A673 (cell line): ENCODE measurements at regions not wholly inside any gene's neighbourhood (a gene's known extent, or its start where the extent isn't known, plus 50 kb on each side); places are given as distances from the start of the nearest gene placed in this dataset.

ENCODE experiments used
- EZH2 ChIP-seq: fragments of 200-600 bp; sonication (generic); IDR thresholded peaks from 2 replicates; pipeline ENCODE4 v1.6.1; 2017; ENCODE audit warnings: borderline replicate concordance, low read depth, mild to moderate bottlenecking, mixed read lengths, antibody characterized with exemption, low read length; ENCODE audit not compliant: poor library complexity, severe bottlenecking
- TF ChIP-seq, protein P1 (sequence below): fragments of 300-800, 200-600 bp; sonication (generic); conservative IDR thresholded peaks from 2 replicates; pipeline ENCODE4 v1.5.1; 2017; ENCODE audit warnings: low read depth, mild to moderate bottlenecking, antibody characterized with exemption, low read length, moderate library complexity, mixed read lengths

DNA sequence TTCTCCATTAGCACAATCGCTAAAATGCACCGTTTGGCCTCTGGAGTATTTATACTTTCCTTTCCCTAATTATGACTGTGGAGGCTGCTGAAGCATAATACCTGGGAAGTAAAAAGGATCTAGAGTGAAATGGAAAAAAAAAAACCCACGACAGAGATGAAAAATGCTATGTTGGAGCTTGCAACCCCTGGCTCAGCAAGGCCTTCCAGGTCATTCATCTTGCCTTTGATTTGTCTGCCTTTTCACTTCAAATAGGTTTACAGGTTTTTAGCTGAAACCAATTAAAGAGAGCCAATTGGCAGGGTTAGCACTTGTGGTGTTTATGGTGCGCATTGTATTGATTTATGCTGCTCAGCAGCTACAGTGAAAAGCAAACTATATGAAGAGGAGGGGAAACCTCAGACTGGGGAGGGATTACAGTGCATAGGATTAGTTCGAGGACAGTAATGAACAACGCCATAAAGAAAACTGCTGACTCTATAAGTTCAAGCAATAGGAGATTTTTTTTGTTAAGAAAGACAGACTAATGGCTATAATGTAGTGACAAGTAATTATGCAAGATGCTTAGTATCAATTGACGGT is 347.9 kb downstream of the MEIS1 start:
- TF ChIP-seq, protein P1, sequence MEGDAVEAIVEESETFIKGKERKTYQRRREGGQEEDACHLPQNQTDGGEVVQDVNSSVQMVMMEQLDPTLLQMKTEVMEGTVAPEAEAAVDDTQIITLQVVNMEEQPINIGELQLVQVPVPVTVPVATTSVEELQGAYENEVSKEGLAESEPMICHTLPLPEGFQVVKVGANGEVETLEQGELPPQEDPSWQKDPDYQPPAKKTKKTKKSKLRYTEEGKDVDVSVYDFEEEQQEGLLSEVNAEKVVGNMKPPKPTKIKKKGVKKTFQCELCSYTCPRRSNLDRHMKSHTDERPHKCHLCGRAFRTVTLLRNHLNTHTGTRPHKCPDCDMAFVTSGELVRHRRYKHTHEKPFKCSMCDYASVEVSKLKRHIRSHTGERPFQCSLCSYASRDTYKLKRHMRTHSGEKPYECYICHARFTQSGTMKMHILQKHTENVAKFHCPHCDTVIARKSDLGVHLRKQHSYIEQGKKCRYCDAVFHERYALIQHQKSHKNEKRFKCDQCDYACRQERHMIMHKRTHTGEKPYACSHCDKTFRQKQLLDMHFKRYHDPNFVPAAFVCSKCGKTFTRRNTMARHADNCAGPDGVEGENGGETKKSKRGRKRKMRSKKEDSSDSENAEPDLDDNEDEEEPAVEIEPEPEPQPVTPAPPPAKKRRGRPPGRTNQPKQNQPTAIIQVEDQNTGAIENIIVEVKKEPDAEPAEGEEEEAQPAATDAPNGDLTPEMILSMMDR: no peak
- no peak for TF ChIP-seq EZH2
